Subcutaneous abdominal adipose tissue (tissue), 5 donors: ENCODE measurements at regions not wholly inside any gene's neighbourhood (a gene's known extent, or its start where the extent isn't known, plus 50 kb on each side); places are given as distances from the start of the nearest gene placed in this dataset.

Experiments used
- H3K27ac ChIP-seq: one replicate; pipeline ENCODE4 v1.7.0; 2013; ENCODE audit warnings: low read depth, mild to moderate bottlenecking, inconsistent platforms, low read length, moderate library complexity
- H3K27me3 ChIP-seq, 5 donors: one replicate each; pipeline ENCODE4 v1.7.0; 2013; ENCODE audit warnings: low read length in 5 of 5, inconsistent platforms in 1 of 5; ENCODE audit not compliant: control insufficient read depth in 5 of 5, insufficient read depth in 4 of 5
- H3K36me3 ChIP-seq, 5 donors: one replicate each; pipeline ENCODE4 v1.7.0; 2013; ENCODE audit warnings: low read length in 5 of 5; ENCODE audit not compliant: control insufficient read depth in 5 of 5, insufficient read depth in 5 of 5
- H3K4me1 ChIP-seq, 5 donors: one replicate each; pipeline ENCODE4 v1.7.0; 2013; ENCODE audit warnings: low read length in 5 of 5, mild to moderate bottlenecking in 3 of 5, moderate library complexity in 1 of 5; ENCODE audit not compliant: control insufficient read depth in 5 of 5, insufficient read depth in 5 of 5
- H3K4me3 ChIP-seq, 5 donors: one replicate each; pipeline ENCODE4 v1.7.0; 2013; ENCODE audit warnings: low read length in 5 of 5, low read depth in 1 of 5
- H3K9ac ChIP-seq, 5 donors: one replicate each; pipeline ENCODE4 v1.7.0; 2013; ENCODE audit warnings: low read length in 5 of 5, mild to moderate bottlenecking in 4 of 5, moderate library complexity in 3 of 5
- H3K9me3 ChIP-seq, 5 donors: one replicate each; pipeline ENCODE4 v1.7.0; 2013; ENCODE audit warnings: low read length in 5 of 5; ENCODE audit not compliant: control insufficient read depth in 5 of 5
- donor health status: healthy.
- donor health status: healthy.
- donor health status: healthy.
- donor health status: healthy.
- donor health status: healthy.

DNA sequence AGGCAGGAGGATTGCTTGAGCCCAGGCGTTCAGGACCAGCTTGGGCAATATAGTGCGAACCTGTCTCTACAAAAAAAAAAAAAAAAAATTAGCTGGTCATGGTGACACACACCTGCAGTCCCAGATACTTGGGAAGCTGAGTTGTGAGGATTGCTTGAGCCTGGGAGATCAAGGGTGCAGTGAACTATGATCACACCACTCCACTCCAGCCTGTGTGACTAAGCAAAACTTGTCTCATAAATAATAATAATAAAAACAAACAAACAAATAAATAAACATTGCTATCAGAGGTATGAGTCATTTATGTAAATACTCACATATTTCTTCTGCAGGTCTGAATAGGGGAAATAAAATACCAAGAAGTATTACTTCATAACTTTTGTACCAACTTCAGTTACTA is 1372.7 kb upstream of the AGA start:
- H3K4me3 ChIP-seq = no peak overlapping the region

DNA sequence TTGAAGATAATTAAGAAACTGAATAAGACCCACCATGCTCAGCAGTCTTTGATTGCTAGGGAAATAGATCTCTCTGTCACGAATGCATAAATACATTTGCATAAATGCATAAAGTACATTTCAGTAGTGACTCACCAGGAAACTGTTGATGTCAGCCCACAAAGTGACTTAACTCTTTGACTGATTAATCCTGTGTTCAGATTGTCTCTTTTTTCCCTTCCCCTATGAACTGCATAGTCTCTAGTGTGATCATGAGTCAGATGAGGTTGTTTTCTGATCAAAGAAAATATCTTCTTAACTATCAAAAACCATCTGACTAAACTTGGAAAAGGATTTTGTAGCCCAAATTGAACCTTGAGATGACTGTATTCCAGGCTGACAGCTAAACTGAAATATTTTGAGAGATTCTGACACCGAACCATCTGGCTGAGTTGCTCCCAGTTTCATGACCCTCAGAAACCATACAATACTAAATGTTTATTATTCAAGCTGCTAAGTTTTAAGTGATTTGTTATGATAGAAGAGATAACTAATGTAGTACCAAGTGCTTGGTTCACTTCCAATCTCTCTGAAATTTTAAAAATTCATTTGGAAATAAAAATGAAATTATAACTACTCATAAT is 1381.5 kb upstream of the AGA start:
- no peak overlapping the region for H3K27ac ChIP-seq
- no peaks in the 10 kb centered on the region for H3K27me3 ChIP-seq
- H3K4me1 ChIP-seq = no peaks in the 10 kb centered on the region
- no peaks in the 10 kb centered on the region for H3K9me3 ChIP-seq
- H3K4me3 ChIP-seq = no peak overlapping the region
- H3K36me3 ChIP-seq = no peaks in the 10 kb centered on the region
- H3K9ac ChIP-seq = no peak overlapping the region

More for the DNA sequence above, 1372.7 kb upstream of the AGA start:
- H3K4me1 ChIP-seq = no peaks in the 10 kb centered on the region
- no peaks in the 10 kb centered on the region for H3K27me3 ChIP-seq
- H3K27ac ChIP-seq = no peak overlapping the region
- no peaks in the 10 kb centered on the region for H3K36me3 ChIP-seq
- no peaks in the 10 kb centered on the region for H3K9me3 ChIP-seq
- H3K9ac ChIP-seq = no peak overlapping the region

DNA sequence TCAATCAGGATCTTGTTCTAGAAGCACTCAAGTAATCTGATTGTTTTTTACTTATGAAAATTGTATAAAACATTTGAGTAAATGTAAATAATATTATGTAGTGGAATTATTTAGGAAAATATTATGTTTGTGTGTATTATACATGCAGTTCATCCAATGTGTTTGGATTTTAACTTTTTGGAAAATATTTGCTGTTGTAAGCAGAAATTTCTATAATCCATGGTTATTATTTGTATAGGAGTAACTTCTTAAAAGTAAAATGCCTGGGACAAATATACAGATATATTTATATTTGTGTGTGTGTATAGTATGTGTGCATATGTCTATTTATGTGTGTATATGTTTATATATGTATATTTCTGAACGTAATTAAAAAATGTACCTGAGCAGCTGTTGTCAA is 1394.6 kb upstream of the AGA start:
- H3K4me3 ChIP-seq = no peak overlapping the region
- no peak overlapping the region for H3K9ac ChIP-seq
- no peak overlapping the region for H3K27ac ChIP-seq
- H3K9me3 ChIP-seq = peaks cover 0 to 3% (median 0%) of the 10 kb centered on the region in 5 donors
- no peaks in the 10 kb centered on the region for H3K27me3 ChIP-seq
- H3K4me1 ChIP-seq = no peaks in the 10 kb centered on the region
- H3K36me3 ChIP-seq = no peaks in the 10 kb centered on the region

DNA sequence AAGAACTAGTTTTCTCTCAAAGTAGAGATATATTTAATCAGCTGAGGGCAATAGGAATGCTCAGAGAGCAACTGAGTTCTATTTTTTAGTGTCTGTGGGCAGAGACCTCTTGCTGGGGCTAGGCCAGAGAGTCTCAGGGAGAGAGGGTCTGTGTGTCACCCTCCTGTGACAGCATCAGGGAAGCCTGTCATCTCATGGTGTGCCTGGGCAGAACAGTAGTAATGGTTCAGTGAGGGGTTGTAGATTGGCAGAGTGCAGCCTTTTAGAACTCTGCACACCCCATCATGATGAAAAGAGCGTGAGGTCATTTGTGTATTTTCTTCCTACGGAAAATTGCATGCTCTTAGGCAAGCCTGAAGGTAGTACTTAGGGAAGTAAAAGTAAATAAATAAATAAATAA is 1396.5 kb upstream of the AGA start:
- no peaks in the 10 kb centered on the region for H3K36me3 ChIP-seq
- no peaks in the 10 kb centered on the region for H3K27me3 ChIP-seq
- no peak overlapping the region for H3K4me3 ChIP-seq
- H3K27ac ChIP-seq = no peak overlapping the region
- no peak overlapping the region for H3K9ac ChIP-seq
- no peaks in the 10 kb centered on the region for H3K4me1 ChIP-seq
- H3K9me3 ChIP-seq = no peaks in the 10 kb centered on the region

DNA sequence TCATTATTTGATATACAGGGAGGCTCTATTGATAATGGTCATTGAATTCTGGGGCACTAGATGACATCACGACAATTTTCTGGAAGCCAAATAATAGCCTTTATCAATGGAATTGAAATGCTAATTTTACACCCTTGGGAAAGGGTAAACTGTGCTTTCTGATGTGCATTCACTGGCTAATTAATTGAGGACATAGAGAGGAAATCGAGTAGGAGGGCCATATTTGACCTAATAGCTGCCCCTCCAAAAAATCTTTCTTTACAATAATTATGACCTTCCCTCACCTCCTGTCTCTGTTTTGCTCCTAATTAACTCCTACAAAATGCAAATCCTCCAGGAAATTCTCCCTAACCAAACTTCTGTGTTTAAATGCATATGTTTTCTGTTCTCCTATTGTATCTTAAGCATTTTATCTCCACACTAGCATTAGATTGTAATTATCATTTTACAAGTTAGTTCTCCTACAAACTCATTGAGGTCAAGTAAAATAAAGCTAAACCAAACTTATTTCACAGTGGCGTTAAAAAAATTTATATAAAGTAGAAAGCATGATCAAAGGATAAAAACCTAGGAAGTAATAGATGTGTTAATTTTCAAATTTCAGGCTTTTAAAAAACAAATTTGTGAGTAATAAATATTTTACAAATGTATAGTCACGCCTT is 1414.0 kb upstream of the AGA start:
- Histone ChIP-seq H3K4me3 (no peak overlapping the region), H3K27me3 (no peaks in the 10 kb centered on the region), H3K27ac (no peak overlapping the region), H3K36me3 (no peaks in the 10 kb centered on the region), H3K9me3 (no peaks in the 10 kb centered on the region), H3K9ac (no peak overlapping the region), H3K4me1 (no peaks in the 10 kb centered on the region)

DNA sequence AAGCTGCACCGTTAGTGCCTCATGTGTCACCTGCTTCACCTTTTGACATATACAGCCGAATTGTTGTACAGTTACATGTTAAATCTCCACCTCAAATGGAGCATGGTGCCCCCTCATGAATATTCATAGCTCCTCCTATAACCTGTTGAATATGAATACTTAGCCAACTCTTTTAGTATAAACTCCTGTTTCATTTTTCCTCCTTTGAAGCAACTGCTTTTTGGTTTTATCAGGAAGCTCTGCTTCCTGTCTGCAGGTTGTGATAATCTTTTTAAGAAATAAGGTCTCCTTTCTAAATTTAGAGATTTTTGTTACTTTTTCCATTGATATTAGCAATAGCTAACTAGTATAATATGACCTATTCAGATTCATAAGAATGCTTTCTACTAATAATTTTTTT is 1429.2 kb upstream of the AGA start:
- H3K4me1 ChIP-seq = no peaks in the 10 kb centered on the region
- no peaks in the 10 kb centered on the region for H3K36me3 ChIP-seq
- no peaks in the 10 kb centered on the region for H3K9me3 ChIP-seq
- no peak overlapping the region for H3K9ac ChIP-seq
- no peaks in the 10 kb centered on the region for H3K27me3 ChIP-seq
- H3K4me3 ChIP-seq = no peak overlapping the region
- H3K27ac ChIP-seq = no peak overlapping the region

DNA sequence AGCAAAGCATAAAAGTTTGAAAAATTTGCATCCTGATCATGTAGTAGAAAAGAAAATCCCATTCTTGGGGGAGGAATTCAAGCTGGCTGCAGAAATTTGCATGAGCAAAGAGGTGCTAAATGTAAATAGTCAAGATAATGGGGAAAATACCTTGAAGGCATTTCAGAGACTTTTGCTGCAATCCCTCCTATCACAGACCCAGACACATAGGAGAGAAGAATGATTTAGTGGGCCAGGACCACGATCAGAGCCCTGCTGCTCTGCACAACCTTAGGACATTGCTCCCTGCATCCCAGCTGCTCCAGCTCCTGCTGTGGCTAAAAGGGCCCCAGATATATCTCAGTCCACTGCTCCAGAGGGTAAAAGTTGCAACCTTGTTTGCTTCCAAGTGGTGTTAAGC is 1439.7 kb upstream of the AGA start:
- Histone ChIP-seq H3K27ac (no peak overlapping the region), H3K9ac (no peak overlapping the region), H3K36me3 (no peaks in the 10 kb centered on the region), H3K27me3 (no peaks in the 10 kb centered on the region), H3K4me3 (peak overlapping the region in 1 of 5 donors; percentile 39), H3K4me1 (no peaks in the 10 kb centered on the region), H3K9me3 (peaks cover 0 to 12% (median 7%) of the 10 kb centered on the region in 5 donors)

DNA sequence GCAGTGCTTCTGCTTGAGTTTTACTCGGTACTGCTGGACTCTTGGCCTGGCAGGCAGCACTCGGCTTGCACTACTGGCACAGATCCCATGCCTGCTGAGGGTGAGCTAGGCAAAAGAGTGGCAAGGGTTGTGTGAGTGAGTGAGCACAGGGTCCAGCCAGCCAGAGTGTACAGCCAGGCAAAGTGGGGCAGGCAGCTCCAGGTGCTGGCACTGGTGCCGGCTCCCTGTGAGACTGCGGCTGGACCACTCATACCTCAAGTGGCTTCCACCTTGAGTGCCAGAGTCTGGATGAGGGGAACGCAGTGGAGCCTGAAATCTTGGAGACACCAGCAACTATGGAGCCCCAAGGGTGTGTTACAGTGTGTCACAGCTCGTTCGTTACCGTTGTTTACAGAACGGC is 1451.9 kb upstream of the AGA start:
- Histone ChIP-seq H3K4me3 (no peak overlapping the region), H3K4me1 (no peaks in the 10 kb centered on the region), H3K9ac (no peak overlapping the region), H3K9me3 (peaks cover 0 to 10% (median 3%) of the 10 kb centered on the region in 5 donors), H3K36me3 (no peaks in the 10 kb centered on the region), H3K27me3 (no peaks in the 10 kb centered on the region), H3K27ac (no peak overlapping the region)

DNA sequence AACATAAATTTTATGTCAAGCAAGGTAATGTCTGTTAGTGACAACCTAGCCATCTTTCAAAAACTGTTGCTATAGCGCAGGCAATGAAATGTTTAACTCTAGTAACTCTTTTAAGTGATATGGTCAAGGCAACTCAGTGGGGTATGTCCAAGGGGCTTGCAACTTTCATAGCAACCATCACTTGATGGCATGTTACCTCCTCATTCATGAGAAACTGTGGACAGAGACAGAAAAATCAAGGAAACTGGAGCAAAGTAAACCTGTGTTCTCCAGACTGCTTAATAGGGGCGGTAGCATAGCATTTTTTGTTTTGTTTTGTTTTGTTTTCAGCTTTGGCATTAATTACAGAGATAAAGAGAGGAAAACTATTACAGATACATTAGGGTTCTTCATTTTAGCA is 1456.8 kb upstream of the AGA start:
- H3K36me3 ChIP-seq = no peaks in the 10 kb centered on the region
- H3K27me3 ChIP-seq = no peaks in the 10 kb centered on the region
- no peaks in the 10 kb centered on the region for H3K4me1 ChIP-seq
- H3K4me3 ChIP-seq = no peak overlapping the region
- H3K9me3 ChIP-seq = peaks cover 0 to 7% (median 3%) of the 10 kb centered on the region in 5 donors
- no peak overlapping the region for H3K9ac ChIP-seq
- H3K27ac ChIP-seq = no peak overlapping the region

DNA sequence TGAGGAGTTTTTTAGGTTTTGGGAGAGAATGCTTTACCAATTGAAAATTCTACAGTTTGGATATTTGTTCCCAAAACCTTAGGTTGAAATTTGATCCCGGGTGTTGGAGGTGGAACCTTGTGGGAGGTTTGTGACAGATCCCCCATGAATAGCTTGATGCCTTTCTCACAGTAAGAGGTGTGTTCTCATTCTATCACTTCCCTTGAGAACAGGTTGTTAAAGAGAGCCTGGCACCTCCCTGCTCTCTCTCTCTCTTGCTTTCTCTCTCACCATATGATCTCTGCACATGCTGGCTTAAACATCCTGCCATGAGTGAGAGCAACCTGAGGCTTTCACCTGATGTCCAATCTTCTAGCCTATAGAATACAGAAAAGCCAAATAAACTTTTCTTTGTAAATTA is 1475.5 kb upstream of the AGA start:
- H3K4me1 ChIP-seq = no peaks in the 10 kb centered on the region
- H3K4me3 ChIP-seq = no peak overlapping the region
- no peak overlapping the region for H3K9ac ChIP-seq
- H3K27ac ChIP-seq = no peak overlapping the region
- H3K36me3 ChIP-seq = no peaks in the 10 kb centered on the region
- H3K9me3 ChIP-seq = peaks cover 0 to 9% (median 6%) of the 10 kb centered on the region in 5 donors
- H3K27me3 ChIP-seq = no peaks in the 10 kb centered on the region
